ENCODE measurements at regions not wholly inside any gene's neighbourhood (a gene's known extent, or its start where the extent isn't known, plus 50 kb on each side); places are given as distances from the start of the nearest gene placed in this dataset.

DNA sequence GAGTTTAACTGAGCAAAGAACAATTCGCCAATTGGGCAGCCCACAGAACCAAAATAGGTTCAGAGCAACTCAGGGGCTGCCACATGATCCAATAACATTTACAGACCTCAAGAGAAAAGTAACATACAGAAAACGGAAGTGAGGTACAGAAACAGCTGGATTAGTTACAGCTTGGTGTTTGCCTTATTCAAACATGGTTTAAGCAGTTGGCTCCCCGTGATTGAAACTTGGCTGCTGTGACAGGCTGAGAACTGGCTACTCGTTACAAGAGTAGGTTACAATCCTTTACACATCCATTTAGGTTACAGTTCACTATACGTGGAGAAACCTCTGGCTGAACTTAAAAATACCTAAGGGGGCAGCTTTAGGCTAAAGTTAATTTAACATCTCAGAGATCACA lies 673.1 kb upstream of the PHF14 start:
- DNase-seq (ENCODE audit: low read depth), result no peak
- TF ChIP-seq, protein P1, sequence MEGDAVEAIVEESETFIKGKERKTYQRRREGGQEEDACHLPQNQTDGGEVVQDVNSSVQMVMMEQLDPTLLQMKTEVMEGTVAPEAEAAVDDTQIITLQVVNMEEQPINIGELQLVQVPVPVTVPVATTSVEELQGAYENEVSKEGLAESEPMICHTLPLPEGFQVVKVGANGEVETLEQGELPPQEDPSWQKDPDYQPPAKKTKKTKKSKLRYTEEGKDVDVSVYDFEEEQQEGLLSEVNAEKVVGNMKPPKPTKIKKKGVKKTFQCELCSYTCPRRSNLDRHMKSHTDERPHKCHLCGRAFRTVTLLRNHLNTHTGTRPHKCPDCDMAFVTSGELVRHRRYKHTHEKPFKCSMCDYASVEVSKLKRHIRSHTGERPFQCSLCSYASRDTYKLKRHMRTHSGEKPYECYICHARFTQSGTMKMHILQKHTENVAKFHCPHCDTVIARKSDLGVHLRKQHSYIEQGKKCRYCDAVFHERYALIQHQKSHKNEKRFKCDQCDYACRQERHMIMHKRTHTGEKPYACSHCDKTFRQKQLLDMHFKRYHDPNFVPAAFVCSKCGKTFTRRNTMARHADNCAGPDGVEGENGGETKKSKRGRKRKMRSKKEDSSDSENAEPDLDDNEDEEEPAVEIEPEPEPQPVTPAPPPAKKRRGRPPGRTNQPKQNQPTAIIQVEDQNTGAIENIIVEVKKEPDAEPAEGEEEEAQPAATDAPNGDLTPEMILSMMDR (conservative IDR thresholded peaks at IDR 0.05; ENCODE audit: control insufficient read depth, insufficient read depth, low read depth, low read length), result no peak
- H3K4me3 ChIP-seq (ENCODE audit: control insufficient read depth, low read depth, low read length), result no peak overlapping the region

DNA sequence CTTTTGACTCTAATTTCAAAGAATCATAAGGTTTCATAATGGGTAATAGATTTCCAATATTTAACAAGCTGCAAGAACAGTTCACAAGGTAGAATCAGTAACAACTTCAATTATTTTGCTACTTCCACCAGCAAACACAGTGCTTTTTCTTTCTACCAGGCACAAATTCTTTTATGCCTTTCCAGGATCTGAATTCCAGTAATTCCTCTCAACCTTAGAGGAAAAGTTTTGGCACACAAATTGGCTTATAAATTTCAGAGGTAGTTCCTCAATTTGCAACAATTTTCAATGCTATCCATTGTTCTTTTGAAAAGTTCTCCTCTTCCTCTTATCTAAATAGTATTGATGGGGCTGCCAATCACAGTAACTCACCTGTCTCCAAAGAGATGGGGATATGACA lies 665.4 kb upstream of the PHF14 start:
- TF ChIP-seq, protein P1 (conservative IDR thresholded peaks at IDR 0.05; ENCODE audit: control insufficient read depth, insufficient read depth, low read depth, low read length), result no peak
- no peak overlapping the region for H3K4me3 ChIP-seq (ENCODE audit: control insufficient read depth, low read depth, low read length)
- DNase-seq (ENCODE audit: low read depth), result no peak

DNA sequence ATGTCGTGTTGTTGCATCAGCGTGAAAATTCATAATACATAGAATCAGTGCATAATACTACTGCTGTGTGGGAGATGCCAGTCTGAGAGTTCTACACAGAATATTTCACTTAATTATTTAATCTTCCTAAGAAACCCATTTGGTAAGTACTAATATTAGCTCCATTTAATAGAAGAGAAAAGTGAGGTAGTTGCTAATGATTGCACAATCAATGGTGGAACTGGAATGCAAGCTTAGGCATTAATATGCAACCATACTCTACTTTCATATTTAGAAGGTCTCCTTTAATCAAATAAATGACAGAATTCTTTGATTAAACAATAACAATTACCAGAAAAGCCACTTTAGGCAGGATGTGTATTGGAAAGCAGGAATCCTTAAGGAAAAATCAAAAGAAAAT lies 660.7 kb upstream of the PHF14 start:
- DNase-seq (ENCODE audit: low read depth), result no peak
- TF ChIP-seq, protein P1 (conservative IDR thresholded peaks at IDR 0.05; ENCODE audit: control insufficient read depth, insufficient read depth, low read depth, low read length), result no peak
- no peak overlapping the region for H3K4me3 ChIP-seq (ENCODE audit: control insufficient read depth, low read depth, low read length)

DNA sequence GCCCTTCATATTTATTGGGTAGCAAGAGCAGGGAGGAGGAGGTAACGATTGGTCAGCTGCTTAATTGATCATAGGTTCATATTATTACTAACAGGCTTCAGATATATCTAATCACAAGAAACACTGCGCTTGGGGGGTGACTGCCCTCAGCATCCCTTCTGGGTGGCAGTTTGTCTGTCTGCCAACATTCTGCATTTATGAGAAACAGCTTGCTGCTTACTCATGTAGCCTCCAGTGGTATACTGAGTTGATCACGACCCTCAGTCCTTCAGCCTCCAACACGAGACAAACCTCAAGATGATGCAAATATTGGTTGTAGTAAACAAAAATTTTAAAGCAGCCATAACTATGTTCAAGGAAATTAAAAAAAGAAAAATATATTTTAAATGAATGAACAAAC lies 657.8 kb upstream of the PHF14 start:
- DNase-seq (ENCODE audit: low read depth), result no peak
- no peak overlapping the region for H3K4me3 ChIP-seq (ENCODE audit: control insufficient read depth, low read depth, low read length)
- TF ChIP-seq, protein P1 (conservative IDR thresholded peaks at IDR 0.05; ENCODE audit: control insufficient read depth, insufficient read depth, low read depth, low read length), result no peak

DNA sequence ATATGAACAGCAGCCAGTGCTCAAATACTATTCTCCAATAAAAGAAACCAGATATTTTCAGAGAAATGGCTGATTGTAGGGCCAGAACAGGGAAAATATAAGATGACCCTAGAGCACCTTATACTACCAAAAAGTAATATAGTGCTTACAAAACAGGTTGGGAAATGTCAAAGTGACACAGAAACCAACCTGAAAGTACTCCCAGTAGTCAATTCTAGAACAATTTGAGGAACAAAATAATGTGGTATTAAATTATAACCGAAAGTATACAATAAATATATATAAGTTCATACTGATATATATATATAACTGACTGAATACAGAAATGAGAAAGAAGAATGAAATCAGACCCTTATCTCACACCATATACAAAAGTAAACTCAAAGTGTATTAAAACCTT lies 657.2 kb upstream of the PHF14 start:
- no peak overlapping the region for H3K4me3 ChIP-seq (ENCODE audit: control insufficient read depth, low read depth, low read length)
- DNase-seq (ENCODE audit: low read depth), result no peak
- TF ChIP-seq, protein P1 (conservative IDR thresholded peaks at IDR 0.05; ENCODE audit: control insufficient read depth, insufficient read depth, low read depth, low read length), result no peak

DNA sequence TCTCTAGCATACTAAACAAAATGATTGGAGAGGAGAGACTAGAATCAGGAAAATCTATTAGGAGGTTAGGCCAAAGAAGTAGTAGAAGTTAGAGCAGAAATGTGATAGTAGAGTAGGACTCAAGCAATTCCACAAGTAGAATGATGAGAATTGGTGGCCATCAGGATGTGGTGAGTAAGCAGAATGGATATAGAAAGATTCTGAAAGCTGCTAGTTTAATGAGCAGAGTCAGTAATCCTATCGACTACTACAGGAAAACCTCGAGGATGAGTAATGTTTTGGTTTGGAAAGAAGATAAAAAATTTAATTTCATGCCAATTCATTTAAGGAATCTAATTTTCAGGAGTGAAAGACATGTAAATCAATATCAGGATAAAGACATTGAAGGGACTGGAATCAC lies 648.3 kb upstream of the PHF14 start:
- TF ChIP-seq, protein P1 (conservative IDR thresholded peaks at IDR 0.05; ENCODE audit: control insufficient read depth, insufficient read depth, low read depth, low read length), result no peak
- DNase-seq (ENCODE audit: low read depth), result no peak
- H3K4me3 ChIP-seq (ENCODE audit: control insufficient read depth, low read depth, low read length), result no peak overlapping the region

DNA sequence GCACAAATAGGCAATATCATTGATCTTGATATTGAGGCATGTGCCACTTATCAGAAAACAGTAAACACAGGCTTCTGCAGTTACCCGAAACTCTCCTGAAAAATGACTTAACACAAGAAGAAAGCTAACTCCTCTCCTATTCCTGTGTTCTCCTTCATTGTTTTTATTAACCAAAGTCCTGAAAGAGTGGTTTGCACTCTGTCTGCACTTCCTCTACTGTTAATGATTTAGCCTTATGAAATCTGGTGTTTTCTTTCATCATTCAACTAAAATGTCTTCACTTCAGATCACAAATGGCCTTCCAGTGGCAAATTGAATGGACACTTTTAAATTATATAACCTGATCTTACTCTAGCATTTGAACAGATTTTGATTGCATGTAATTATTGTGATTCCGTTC lies 630.6 kb upstream of the PHF14 start:
- no peak for DNase-seq (ENCODE audit: low read depth)
- TF ChIP-seq, protein P1 (conservative IDR thresholded peaks at IDR 0.05; ENCODE audit: control insufficient read depth, insufficient read depth, low read depth, low read length), result no peak

More for the DNA sequence above, 630.6 kb upstream of the PHF14 start:
- H3K4me3 ChIP-seq (ENCODE audit: control insufficient read depth, low read depth, low read length), result no peak overlapping the region

Measured in fibroblast of mammary gland (primary cell).